H9 (cell line): ENCODE measurements at regions not wholly inside any gene's neighbourhood (a gene's known extent, or its start where the extent isn't known, plus 50 kb on each side); places are given as distances from the start of the nearest gene placed in this dataset.

Experiments used
- DNase-seq: peaks from one replicate; pipeline ENCODE4 v3.0.0-alpha.2; 2017
- H2AFZ ChIP-seq: one replicate; pipeline ENCODE4 v1.6.1; 2013; ENCODE audit warnings: mild to moderate bottlenecking, low read length, control low read depth, moderate library complexity
- H2AK5ac ChIP-seq: 2 replicates; pipeline ENCODE4 v1.6.1; 2013; ENCODE audit warnings: low read length, control low read depth, mixed read lengths; ENCODE audit not compliant: insufficient read length
- H2BK120ac ChIP-seq: one replicate; pipeline ENCODE4 v1.6.1; 2013; ENCODE audit warnings: low read depth, mild to moderate bottlenecking, low read length, control low read depth, inconsistent platforms; ENCODE audit not compliant: poor library complexity, severe bottlenecking
- H2BK12ac ChIP-seq: 2 replicates; pipeline ENCODE4 v1.6.1; 2013; ENCODE audit warnings: low read length, control low read depth, mixed read lengths, low read depth; ENCODE audit not compliant: insufficient read length
- H2BK15ac ChIP-seq: 2 replicates; pipeline ENCODE4 v1.6.1; 2013; ENCODE audit warnings: low read depth, low read length, control low read depth
- H2BK20ac ChIP-seq: one replicate; pipeline ENCODE4 v1.6.1; 2013; ENCODE audit warnings: low read depth, mild to moderate bottlenecking, low read length, control low read depth, inconsistent platforms; ENCODE audit not compliant: poor library complexity, severe bottlenecking
- H2BK5ac ChIP-seq: 2 replicates; pipeline ENCODE4 v1.6.1; 2013; ENCODE audit warnings: low read length, control low read depth, mixed read lengths; ENCODE audit not compliant: insufficient read length
- H3K14ac ChIP-seq: 2 replicates; pipeline ENCODE4 v1.6.1; 2013; ENCODE audit warnings: low read length, control low read depth; ENCODE audit not compliant: insufficient read depth
- H3K18ac ChIP-seq: 2 replicates; pipeline ENCODE4 v1.6.1; 2013; ENCODE audit warnings: low read depth, mild to moderate bottlenecking, mixed read lengths, low read length, control low read depth; ENCODE audit not compliant: insufficient read length
- H3K23ac ChIP-seq: 2 replicates; pipeline ENCODE4 v1.6.1; 2013; ENCODE audit warnings: low read length, control low read depth, mixed read lengths, low read depth; ENCODE audit not compliant: insufficient read length
- H3K23me2 ChIP-seq: 2 replicates; pipeline ENCODE4 v1.6.1; 2013; ENCODE audit warnings: low read depth, mild to moderate bottlenecking, mixed read lengths, low read length, control low read depth; ENCODE audit not compliant: insufficient read length, poor library complexity, severe bottlenecking
- H3K27ac ChIP-seq: 2 replicates; pipeline ENCODE4 v1.5.1; 2013; ENCODE audit warnings: low read length, control low read depth, mixed read lengths, low read depth; ENCODE audit not compliant: insufficient read length
- H3K27me3 ChIP-seq: 2 replicates; pipeline ENCODE4 v1.6.1; 2013; ENCODE audit warnings: low read length, control low read depth, inconsistent platforms; ENCODE audit not compliant: insufficient read depth
- H3K4ac ChIP-seq: 2 replicates; pipeline ENCODE4 v1.6.1; 2013; ENCODE audit warnings: low read depth, mild to moderate bottlenecking, control low read depth, inconsistent platforms, low read length, moderate library complexity
- H3K4me1 ChIP-seq: 2 replicates; pipeline ENCODE4 v1.6.1; 2013; ENCODE audit warnings: low read length, control low read depth, inconsistent platforms; ENCODE audit not compliant: insufficient read depth
- H3K4me2 ChIP-seq: 2 replicates; pipeline ENCODE4 v1.6.1; 2013; ENCODE audit warnings: low read length, control low read depth, mixed read lengths; ENCODE audit not compliant: insufficient read length, insufficient read depth
- H3K56ac ChIP-seq: 2 replicates; pipeline ENCODE4 v1.6.1; 2013; ENCODE audit warnings: low read depth, mild to moderate bottlenecking, mixed read lengths, low read length, control low read depth; ENCODE audit not compliant: insufficient read length
- H3K79me1 ChIP-seq: 2 replicates; pipeline ENCODE4 v1.6.1; 2013; ENCODE audit warnings: low read depth, mild to moderate bottlenecking, moderate library complexity, low read length, control low read depth, inconsistent platforms; ENCODE audit not compliant: insufficient read depth, poor library complexity, severe bottlenecking
- H3K79me2 ChIP-seq: 2 replicates; pipeline ENCODE4 v1.6.1; 2013; ENCODE audit warnings: low read length, control low read depth, inconsistent platforms; ENCODE audit not compliant: insufficient read depth
- H3K9ac ChIP-seq: 2 replicates; pipeline ENCODE4 v1.6.1; 2013; ENCODE audit warnings: low read length, control low read depth, mixed read lengths; ENCODE audit not compliant: insufficient read length; ENCODE audit errors: extremely low read depth
- H3K9me3 ChIP-seq: one replicate; pipeline ENCODE4 v1.6.1; 2013; ENCODE audit warnings: low read depth, low read length, inconsistent platforms; ENCODE audit not compliant: control insufficient read depth
- H3T11ph ChIP-seq: one replicate; pipeline ENCODE4 v1.6.1; 2013; ENCODE audit warnings: mild to moderate bottlenecking, low read length, control low read depth, inconsistent platforms
- H4K20me1 ChIP-seq: one replicate; pipeline ENCODE4 v1.6.1; 2013; ENCODE audit not compliant: control insufficient read depth, insufficient read length, insufficient read depth
- H4K5ac ChIP-seq: 2 replicates; pipeline ENCODE4 v1.6.1; 2013; ENCODE audit warnings: low read depth, mild to moderate bottlenecking, mixed read lengths, low read length, control low read depth; ENCODE audit not compliant: insufficient read length
- H4K8ac ChIP-seq: replicated peaks from 2 replicates; pipeline ENCODE4 v1.6.1; 2013; ENCODE audit warnings: low read length, control low read depth, mixed read lengths, low read depth; ENCODE audit not compliant: insufficient read length
- H4K91ac ChIP-seq: 2 replicates; pipeline ENCODE4 v1.6.1; 2013; ENCODE audit warnings: low read depth, mild to moderate bottlenecking, moderate library complexity, mixed read lengths, low read length, control low read depth; ENCODE audit not compliant: insufficient read length
- H3K27ac Mint-ChIP-seq, 3 experiments: 2 replicates in 2 of 3; 3 replicates in 1 of 3; pipeline ENCODE4 v1.8.0; 2020 to 2021; ENCODE audit warnings: mixed read lengths in 3 of 3, mild to moderate bottlenecking in 1 of 3, moderate library complexity in 1 of 3
- H3K27me3 Mint-ChIP-seq: 2 replicates; pipeline ENCODE4 v1.8.0; 2021; ENCODE audit warnings: low read depth, mild to moderate bottlenecking, moderate library complexity, mixed read lengths
- H3K36me3 Mint-ChIP-seq, 3 experiments: 2 replicates in 2 of 3; 3 replicates in 1 of 3; pipeline ENCODE4 v1.8.0; 2020 to 2021; ENCODE audit warnings: low read depth in 3 of 3, mixed read lengths in 3 of 3; ENCODE audit not compliant: insufficient read depth in 1 of 3
- H3K4me1 Mint-ChIP-seq, 2 experiments: 2 replicates each; pipeline ENCODE4 v1.8.0; 2020; ENCODE audit warnings: mixed read lengths in 2 of 2
- H3K4me3 Mint-ChIP-seq, 2 experiments: 2 replicates in 1 of 2; 3 replicates in 1 of 2; pipeline ENCODE4 v1.8.0; 2020 to 2021; ENCODE audit warnings: mild to moderate bottlenecking in 2 of 2, mixed read lengths in 2 of 2, moderate library complexity in 1 of 2
- H3K9me3 Mint-ChIP-seq, 2 experiments: 2 replicates in 1 of 2; 3 replicates in 1 of 2; pipeline ENCODE4 v1.8.0; 2020; ENCODE audit warnings: mild to moderate bottlenecking in 2 of 2, mixed read lengths in 2 of 2, moderate library complexity in 1 of 2
- WGBS: extraction: QIAGEN DNeasy Blood & Tissue Kit; methylation state at CpG from one replicate; pipeline ENCODE4 v1.1.7; 2013; ENCODE audit warnings: missing lambda C conversion rate, low lambda C conversion rate, mixed read lengths; ENCODE audit not compliant: insufficient read length; ENCODE audit errors: extremely low coverage; 5-methylcytosine and 5-hydroxymethylcytosine counted together
- TF ChIP-seq, protein P1 (sequence below): fragments of 200-600 bp; sonication (generic); conservative IDR thresholded peaks from 3 replicates; pipeline ENCODE4 v1.8.0; 2021; ENCODE audit warnings: antibody characterized with exemption, mild to moderate bottlenecking

DNA sequence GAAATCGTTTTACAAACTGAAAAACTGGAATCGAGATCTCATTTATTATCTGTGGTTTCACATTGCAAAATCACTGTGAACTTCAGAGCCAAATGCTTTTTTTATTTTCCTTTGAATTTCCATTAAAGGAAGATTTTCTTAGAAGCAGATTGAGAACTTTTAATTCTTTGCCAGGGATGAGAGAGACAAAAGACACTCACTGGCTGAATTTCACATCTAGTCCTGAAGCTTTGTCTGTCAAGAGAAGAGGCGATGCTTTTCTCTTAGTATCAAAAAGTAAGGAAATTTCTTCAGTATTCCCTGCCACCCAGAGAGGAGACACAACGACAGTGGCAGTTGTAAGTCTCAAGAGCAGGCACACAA lies 141.8 kb downstream of the TMEM200A start:
- Histone ChIP-seq H4K5ac (no peak overlapping the region), H3K18ac (no peak overlapping the region), H4K91ac (no peak overlapping the region), H3K56ac (no peak overlapping the region), H2AFZ (no peak overlapping the region), H3K4ac (no peak overlapping the region), H3T11ph (no peak overlapping the region), H2BK120ac (no peak overlapping the region), H4K8ac (no peak overlapping the region), H2AK5ac (no peak overlapping the region), H2BK5ac (no peak overlapping the region), H3K9me3 (no peaks in the 10 kb centered on the region), H2BK20ac (no peak overlapping the region), H3K23ac (no peak overlapping the region), H3K27me3 (no peaks in the 10 kb centered on the region), H3K27ac (no peak overlapping the region), H3K14ac (no peak overlapping the region), H3K4me2 (no peak overlapping the region), H3K23me2 (no peaks in the 10 kb centered on the region), H3K4me1 (no peaks in the 10 kb centered on the region), H3K79me2 (no peaks in the 10 kb centered on the region), H3K9ac (no peak overlapping the region), H3K79me1 (no peaks in the 10 kb centered on the region), H4K20me1 (no peaks in the 10 kb centered on the region), H2BK12ac (no peak overlapping the region), H2BK15ac (no peak overlapping the region)
- Mint-ChIP-seq H3K9me3 (no peaks in the 10 kb centered on the region), H3K36me3 (no peaks in the 10 kb centered on the region), H3K4me3 (no peak overlapping the region), H3K27ac (no peak overlapping the region), H3K4me1 (no peaks in the 10 kb centered on the region), H3K27me3 (peaks cover 2% of the 10 kb centered on the region; the same call in 1 of the 2 replicates)
- TF ChIP-seq, protein P1, sequence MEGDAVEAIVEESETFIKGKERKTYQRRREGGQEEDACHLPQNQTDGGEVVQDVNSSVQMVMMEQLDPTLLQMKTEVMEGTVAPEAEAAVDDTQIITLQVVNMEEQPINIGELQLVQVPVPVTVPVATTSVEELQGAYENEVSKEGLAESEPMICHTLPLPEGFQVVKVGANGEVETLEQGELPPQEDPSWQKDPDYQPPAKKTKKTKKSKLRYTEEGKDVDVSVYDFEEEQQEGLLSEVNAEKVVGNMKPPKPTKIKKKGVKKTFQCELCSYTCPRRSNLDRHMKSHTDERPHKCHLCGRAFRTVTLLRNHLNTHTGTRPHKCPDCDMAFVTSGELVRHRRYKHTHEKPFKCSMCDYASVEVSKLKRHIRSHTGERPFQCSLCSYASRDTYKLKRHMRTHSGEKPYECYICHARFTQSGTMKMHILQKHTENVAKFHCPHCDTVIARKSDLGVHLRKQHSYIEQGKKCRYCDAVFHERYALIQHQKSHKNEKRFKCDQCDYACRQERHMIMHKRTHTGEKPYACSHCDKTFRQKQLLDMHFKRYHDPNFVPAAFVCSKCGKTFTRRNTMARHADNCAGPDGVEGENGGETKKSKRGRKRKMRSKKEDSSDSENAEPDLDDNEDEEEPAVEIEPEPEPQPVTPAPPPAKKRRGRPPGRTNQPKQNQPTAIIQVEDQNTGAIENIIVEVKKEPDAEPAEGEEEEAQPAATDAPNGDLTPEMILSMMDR: no peak
- WGBS: no CpG with 5 or more reads among the region's 4 CpGs
- DNase-seq: no peak
